HTR-8/SVneo (cell line): ENCODE measurements at regions not wholly inside any gene's neighbourhood (a gene's known extent, or its start where the extent isn't known, plus 50 kb on each side); places are given as distances from the start of the nearest gene placed in this dataset.
"Not testable (repeated sequence)": the region's sequence is repeated elsewhere in the genome, so short reads cannot be mapped to it uniquely, and the experiment has no call there.

Source experiments
- DNase-seq: peaks from one replicate; pipeline ENCODE4 v3.0.0; 2011; ENCODE audit warnings: low spot score, mixed read lengths; ENCODE audit not compliant: insufficient read length
- FAIRE-seq: peaks from 2 replicates; lab custom pipeline; 2011; peaks lifted over from hg19 to GRCh38; lab: Jason Lieb, UNC

DNA sequence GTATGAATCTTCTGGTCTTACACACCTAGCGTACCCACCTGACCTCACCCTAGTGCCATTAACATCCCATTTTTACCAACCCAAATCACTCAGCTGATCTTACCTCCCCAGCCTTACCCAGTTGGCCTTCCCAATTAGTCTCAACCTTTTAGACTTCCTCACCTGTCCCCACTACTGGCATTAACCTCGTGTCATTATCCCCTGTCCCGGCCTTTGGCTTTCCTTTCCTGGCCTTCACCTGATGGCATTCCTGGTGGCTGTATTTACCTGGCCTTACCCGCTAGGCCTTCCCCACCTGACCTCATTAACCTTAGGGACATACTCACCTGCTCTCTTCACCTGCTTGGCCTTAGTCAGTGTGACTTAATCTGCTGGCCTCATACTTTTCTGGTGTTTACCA is 104.1 kb downstream of the IL12A start:
- DNase-seq = no peak
- no peak for FAIRE-seq

GRCh38 chr3:160094562-160094961 is 105.9 kb downstream of the IL12A start:
- no peak for FAIRE-seq
- DNase-seq = no peak

GRCh38 chr3:160097478-160097877 is 108.8 kb downstream of the IL12A start:
- FAIRE-seq (no peak), DNase-seq (no peak)

GRCh38 chr3:160098261-160098908 is 109.8 kb downstream of the IL12A start:
- DNase-seq = no peak
- FAIRE-seq = no peak

DNA sequence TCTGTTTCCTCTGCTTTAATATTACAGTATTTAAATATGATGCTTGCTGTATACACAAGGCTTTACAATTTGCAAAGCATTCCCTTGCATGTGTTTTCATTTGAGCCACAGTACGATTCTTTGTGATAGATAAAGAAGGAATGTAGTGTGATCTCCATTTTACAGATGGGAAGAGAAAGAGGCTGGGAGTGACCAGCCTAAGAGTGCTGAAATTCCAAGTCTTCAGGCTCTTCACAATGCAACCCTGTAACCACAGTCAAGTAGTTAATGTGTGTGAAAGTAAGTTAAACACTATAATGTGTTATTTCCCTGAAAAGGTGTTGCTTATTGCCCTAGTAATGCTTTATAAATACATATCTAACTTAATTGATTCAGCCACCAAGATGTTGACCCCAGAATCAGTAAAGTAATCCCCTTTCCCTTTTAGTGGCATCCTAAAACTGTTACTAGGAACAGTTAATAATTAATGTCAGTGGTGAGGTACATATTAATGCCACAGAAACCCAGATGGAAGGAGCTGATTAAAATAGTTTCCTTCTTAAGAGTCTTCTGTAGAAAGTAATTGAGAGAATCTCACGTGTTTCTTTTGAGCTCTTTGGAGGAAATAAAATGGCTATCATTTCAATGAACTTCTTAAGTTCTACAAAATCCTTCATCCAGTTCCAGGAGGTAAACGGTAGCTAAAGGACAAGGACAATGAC is 110.4 kb downstream of the IL12A start:
- DNase-seq (no peak), FAIRE-seq (no peak)

DNA sequence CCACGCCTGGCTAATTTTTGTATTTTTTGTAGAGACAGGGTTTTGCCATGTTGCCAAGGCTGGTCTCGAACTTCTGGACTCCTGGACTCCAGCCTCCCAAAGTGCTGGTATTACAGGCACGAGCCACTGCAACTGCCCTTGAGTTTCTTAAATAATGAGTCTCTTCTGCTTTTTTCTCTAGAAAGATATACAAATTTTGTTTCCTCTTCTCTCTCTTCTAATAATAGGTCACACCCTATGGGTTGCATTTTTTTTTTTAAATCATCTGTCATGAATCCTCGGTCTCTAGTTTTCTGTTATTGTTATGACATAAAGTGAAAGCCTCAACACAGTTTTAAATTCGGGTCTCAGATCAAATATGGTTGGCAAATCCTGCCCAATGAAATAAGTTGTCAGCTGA is 111.2 kb downstream of the IL12A start:
- DNase-seq (no peak), FAIRE-seq (no peak)

DNA sequence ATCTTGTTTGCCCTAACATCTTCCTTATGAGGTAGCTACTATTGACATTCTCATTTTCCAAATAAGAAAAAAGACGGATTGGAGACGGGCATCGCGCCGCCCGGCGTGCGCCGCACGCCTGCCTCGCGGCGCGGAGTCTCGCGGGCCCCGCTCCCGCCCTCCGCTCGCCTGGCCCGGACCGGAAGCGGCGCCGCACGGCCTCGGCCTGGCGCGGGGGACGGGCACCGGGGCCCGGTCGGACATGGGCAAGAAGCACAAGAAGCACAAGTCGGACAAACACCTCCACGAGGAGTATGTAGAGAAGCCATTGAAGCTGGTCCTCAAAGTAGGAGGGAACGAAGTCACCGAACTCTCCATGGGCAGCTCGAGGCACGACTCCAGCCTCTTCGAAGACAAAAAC is 112.0 kb downstream of the IL12A start:
- DNase-seq (no peak), FAIRE-seq (no peak)

- not testable (repeated sequence) for DNase-seq, FAIRE-seq
Measured at GRCh38 chr3:160102001-160102400, 113.4 kb downstream of the IL12A start.

DNA sequence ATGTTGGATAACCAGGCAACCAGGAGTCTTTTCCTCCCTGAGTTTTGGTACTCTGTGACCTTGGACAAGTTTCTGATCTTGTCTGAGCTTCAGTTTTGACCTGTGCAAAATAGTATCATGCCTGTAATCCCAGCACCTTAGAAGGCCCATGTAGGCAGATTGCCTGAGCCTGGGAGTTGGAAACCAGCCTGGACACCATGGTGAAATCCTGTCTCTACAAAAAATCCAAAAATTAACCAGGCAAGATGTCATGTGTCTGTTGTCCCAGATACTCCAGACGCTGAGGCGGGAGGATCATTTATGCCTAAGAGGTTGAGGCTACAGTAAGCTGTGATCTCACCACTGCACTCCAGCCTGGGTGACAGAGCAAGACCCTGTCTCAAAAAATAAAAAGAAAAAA is 114.8 kb downstream of the IL12A start:
- DNase-seq (no peak), FAIRE-seq (no peak)

GRCh38 chr3:160105907-160106584 is 117.4 kb downstream of the IL12A start:
- no peak for FAIRE-seq

DNA sequence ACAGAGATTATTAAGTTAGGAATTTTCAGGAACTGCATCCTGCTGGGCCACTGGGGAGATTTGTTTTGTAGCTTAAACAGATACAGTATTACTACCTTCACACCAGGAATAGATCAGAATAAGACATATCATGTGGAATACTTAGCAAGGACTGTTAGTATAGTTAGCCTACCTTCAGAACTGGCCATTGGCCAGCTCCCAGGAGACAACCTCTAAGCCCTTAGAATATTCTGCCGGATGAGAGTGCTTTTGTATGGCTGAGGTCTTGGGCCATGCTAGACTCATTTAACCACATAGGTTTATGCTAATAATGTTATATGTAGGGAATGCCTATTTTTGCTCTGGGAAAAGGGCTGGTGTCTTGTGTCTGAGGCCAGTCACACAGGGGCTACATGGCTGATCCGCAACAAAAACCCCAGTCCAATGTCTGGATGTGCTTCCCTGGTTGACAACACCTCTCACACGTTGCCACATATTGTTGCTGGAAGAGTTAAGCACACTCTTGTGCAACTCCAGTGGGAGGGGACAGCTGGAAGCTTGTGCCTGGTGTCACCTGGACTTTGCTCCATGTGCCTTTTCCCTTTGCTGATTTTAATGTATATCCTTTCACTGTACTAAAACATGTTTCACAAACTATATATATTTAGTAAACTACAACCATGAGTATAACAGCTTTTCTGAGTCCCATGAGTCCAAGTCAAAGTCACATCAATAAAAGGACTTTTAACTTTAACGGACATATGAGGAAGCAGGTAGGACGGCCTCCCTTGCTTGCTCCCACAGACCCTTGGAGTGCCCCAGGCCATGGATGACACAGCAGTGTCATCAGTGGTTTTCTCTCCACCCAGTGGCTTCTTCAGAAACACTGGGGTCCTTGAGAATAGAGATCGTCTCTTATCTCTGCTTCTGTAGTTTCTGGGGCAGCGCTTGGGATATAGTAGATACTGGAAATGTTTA is 118.0 kb upstream of the C3orf80 start:
- no peak for FAIRE-seq
- no peak for DNase-seq

More at GRCh38 chr3:160105907-160106584, 117.4 kb downstream of the IL12A start:
- no peak for DNase-seq

- DNase-seq (no peak), FAIRE-seq (no peak)
Measured at GRCh38 chr3:160108362-160108761, 116.9 kb upstream of the C3orf80 start.

- FAIRE-seq (no peak), DNase-seq (no peak)
Measured at GRCh38 chr3:160112481-160112880, 112.7 kb upstream of the C3orf80 start.

- DNase-seq = no peak
- no peak for FAIRE-seq
Measured at GRCh38 chr3:160112996-160113395, 112.2 kb upstream of the C3orf80 start.

- FAIRE-seq (no peak), DNase-seq (no peak)
Measured at GRCh38 chr3:160114355-160114995, 110.7 kb upstream of the C3orf80 start.

DNA sequence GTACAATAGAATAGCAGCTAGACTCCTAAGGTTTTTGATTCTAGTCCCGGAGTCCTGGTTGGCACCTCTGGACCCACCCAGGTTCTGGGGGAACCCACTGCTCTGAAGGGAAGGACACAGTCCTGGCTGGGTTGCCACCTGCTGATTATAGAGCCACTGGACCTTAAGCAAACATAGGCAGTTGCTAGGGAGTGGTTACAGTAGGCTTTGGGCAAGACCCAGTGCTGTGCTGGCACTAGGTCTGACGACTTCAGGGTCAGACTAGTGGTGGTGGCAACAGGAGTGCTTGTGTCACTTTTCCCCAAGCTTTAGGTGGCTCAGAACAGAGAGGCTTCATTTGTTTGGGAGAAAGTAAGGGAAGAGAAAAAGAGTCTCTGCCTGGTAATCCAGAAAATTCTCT is 109.8 kb upstream of the C3orf80 start:
- DNase-seq (no peak), FAIRE-seq (no peak)

DNA sequence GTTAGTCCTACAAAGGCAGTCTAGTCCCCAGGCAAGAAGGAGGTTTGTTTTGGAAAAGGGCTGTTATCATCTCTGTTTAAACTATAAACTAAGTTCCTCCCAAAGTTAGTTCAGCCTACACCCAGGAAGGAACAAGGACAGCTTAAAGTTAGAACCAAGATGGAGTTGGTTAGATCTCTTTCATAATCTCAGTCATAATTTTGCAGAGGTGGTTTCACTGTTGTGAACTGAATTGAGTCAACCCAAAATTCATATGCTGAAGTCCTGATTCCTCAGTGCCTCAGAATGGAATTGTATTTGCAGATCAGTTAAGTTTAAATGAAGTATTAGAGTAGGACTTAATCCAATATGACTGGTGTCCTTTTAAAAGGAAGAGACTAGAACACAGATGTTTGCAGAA is 101.0 kb upstream of the C3orf80 start:
- no peak for FAIRE-seq
- DNase-seq = no peak

DNA sequence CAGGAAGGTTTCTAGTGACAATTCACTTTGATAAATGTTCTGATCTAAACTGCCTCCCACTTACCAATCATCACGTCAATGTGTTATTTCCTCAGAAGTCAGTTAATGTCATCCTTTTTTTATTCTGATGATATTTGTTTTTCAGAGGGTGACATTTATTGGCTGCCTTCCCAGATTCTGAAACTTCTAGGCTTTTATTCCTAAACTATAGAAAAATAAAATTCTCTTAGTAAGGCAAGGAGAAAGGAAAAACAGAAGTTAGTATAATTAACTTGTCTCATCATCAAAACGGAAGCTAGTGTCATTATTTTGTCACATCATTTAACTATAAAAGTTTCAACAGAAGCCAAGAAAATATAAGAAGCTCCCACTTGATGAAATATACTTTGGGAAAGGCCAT is 100.0 kb upstream of the C3orf80 start:
- FAIRE-seq = no peak
- DNase-seq = no peak

DNA sequence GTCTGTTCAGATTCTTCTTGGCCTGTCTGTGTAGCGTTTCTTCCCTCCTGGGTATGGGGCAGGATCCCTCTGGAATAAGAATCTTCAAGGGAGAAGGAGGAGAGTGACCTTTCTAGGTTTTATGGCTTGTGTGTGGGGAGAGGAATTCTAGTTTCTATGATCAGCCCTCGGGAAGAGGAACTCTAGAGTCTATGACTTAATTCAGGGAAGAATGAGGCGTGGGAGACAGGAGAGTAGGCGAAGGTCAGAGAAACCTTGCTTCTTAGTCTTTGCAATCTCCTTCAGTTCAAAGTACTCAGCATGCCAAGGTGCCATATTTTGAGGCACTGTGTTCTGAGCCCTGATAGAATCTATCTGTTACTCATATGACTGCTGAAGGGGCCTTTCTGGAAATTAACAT is 99.2 kb upstream of the C3orf80 start:
- no peak for FAIRE-seq
- no peak for DNase-seq

DNA sequence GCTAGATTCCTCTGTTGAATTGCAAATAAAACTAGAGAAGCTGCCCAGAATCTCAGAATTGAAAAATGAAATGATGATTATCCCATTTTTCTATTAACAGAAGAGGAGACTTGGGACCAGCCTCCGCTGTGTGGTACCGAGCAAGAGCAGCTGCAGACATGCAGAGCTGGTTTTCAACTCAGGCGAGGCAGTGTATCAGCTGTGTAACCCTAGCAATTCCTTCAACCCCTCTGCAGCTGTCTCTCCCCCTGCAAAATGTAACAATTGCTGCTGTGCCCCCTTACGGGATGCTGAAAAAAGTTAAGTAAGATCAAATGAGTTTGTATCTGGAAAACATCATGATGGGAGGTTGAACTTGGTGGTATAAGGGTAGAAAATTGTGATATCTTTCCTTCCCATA is 98.5 kb upstream of the C3orf80 start:
- DNase-seq (no peak), FAIRE-seq (no peak)
